H9 (cell line): ENCODE measurements at regions not wholly inside any gene's neighbourhood (a gene's known extent, or its start where the extent isn't known, plus 50 kb on each side); places are given as distances from the start of the nearest gene placed in this dataset.

Source experiments
- DNase-seq: peaks from one replicate; pipeline ENCODE4 v3.0.0-alpha.2; 2017
- H2AFZ ChIP-seq: one replicate; pipeline ENCODE4 v1.6.1; 2013; ENCODE audit warnings: mild to moderate bottlenecking, low read length, control low read depth, moderate library complexity
- H2AK5ac ChIP-seq: 2 replicates; pipeline ENCODE4 v1.6.1; 2013; ENCODE audit warnings: low read length, control low read depth, mixed read lengths; ENCODE audit not compliant: insufficient read length
- H2BK120ac ChIP-seq: one replicate; pipeline ENCODE4 v1.6.1; 2013; ENCODE audit warnings: low read depth, mild to moderate bottlenecking, low read length, control low read depth, inconsistent platforms; ENCODE audit not compliant: poor library complexity, severe bottlenecking
- H2BK12ac ChIP-seq: 2 replicates; pipeline ENCODE4 v1.6.1; 2013; ENCODE audit warnings: low read length, control low read depth, mixed read lengths, low read depth; ENCODE audit not compliant: insufficient read length
- H2BK15ac ChIP-seq: 2 replicates; pipeline ENCODE4 v1.6.1; 2013; ENCODE audit warnings: low read depth, low read length, control low read depth
- H2BK20ac ChIP-seq: one replicate; pipeline ENCODE4 v1.6.1; 2013; ENCODE audit warnings: low read depth, mild to moderate bottlenecking, low read length, control low read depth, inconsistent platforms; ENCODE audit not compliant: poor library complexity, severe bottlenecking
- H2BK5ac ChIP-seq: 2 replicates; pipeline ENCODE4 v1.6.1; 2013; ENCODE audit warnings: low read length, control low read depth, mixed read lengths; ENCODE audit not compliant: insufficient read length
- H3K14ac ChIP-seq: 2 replicates; pipeline ENCODE4 v1.6.1; 2013; ENCODE audit warnings: low read length, control low read depth; ENCODE audit not compliant: insufficient read depth
- H3K18ac ChIP-seq: 2 replicates; pipeline ENCODE4 v1.6.1; 2013; ENCODE audit warnings: low read depth, mild to moderate bottlenecking, mixed read lengths, low read length, control low read depth; ENCODE audit not compliant: insufficient read length
- H3K23ac ChIP-seq: 2 replicates; pipeline ENCODE4 v1.6.1; 2013; ENCODE audit warnings: low read length, control low read depth, mixed read lengths, low read depth; ENCODE audit not compliant: insufficient read length
- H3K23me2 ChIP-seq: 2 replicates; pipeline ENCODE4 v1.6.1; 2013; ENCODE audit warnings: low read depth, mild to moderate bottlenecking, mixed read lengths, low read length, control low read depth; ENCODE audit not compliant: insufficient read length, poor library complexity, severe bottlenecking
- H3K27ac ChIP-seq: 2 replicates; pipeline ENCODE4 v1.5.1; 2013; ENCODE audit warnings: low read length, control low read depth, mixed read lengths, low read depth; ENCODE audit not compliant: insufficient read length
- H3K27me3 ChIP-seq: 2 replicates; pipeline ENCODE4 v1.6.1; 2013; ENCODE audit warnings: low read length, control low read depth, inconsistent platforms; ENCODE audit not compliant: insufficient read depth
- H3K4ac ChIP-seq: 2 replicates; pipeline ENCODE4 v1.6.1; 2013; ENCODE audit warnings: low read depth, mild to moderate bottlenecking, control low read depth, inconsistent platforms, low read length, moderate library complexity
- H3K4me1 ChIP-seq: 2 replicates; pipeline ENCODE4 v1.6.1; 2013; ENCODE audit warnings: low read length, control low read depth, inconsistent platforms; ENCODE audit not compliant: insufficient read depth
- H3K4me2 ChIP-seq: 2 replicates; pipeline ENCODE4 v1.6.1; 2013; ENCODE audit warnings: low read length, control low read depth, mixed read lengths; ENCODE audit not compliant: insufficient read length, insufficient read depth
- H3K56ac ChIP-seq: 2 replicates; pipeline ENCODE4 v1.6.1; 2013; ENCODE audit warnings: low read depth, mild to moderate bottlenecking, mixed read lengths, low read length, control low read depth; ENCODE audit not compliant: insufficient read length
- H3K79me1 ChIP-seq: 2 replicates; pipeline ENCODE4 v1.6.1; 2013; ENCODE audit warnings: low read depth, mild to moderate bottlenecking, moderate library complexity, low read length, control low read depth, inconsistent platforms; ENCODE audit not compliant: insufficient read depth, poor library complexity, severe bottlenecking
- H3K79me2 ChIP-seq: 2 replicates; pipeline ENCODE4 v1.6.1; 2013; ENCODE audit warnings: low read length, control low read depth, inconsistent platforms; ENCODE audit not compliant: insufficient read depth
- H3K9ac ChIP-seq: 2 replicates; pipeline ENCODE4 v1.6.1; 2013; ENCODE audit warnings: low read length, control low read depth, mixed read lengths; ENCODE audit not compliant: insufficient read length; ENCODE audit errors: extremely low read depth
- H3K9me3 ChIP-seq: one replicate; pipeline ENCODE4 v1.6.1; 2013; ENCODE audit warnings: low read depth, low read length, inconsistent platforms; ENCODE audit not compliant: control insufficient read depth
- H3T11ph ChIP-seq: one replicate; pipeline ENCODE4 v1.6.1; 2013; ENCODE audit warnings: mild to moderate bottlenecking, low read length, control low read depth, inconsistent platforms
- H4K20me1 ChIP-seq: one replicate; pipeline ENCODE4 v1.6.1; 2013; ENCODE audit not compliant: control insufficient read depth, insufficient read length, insufficient read depth
- H4K5ac ChIP-seq: 2 replicates; pipeline ENCODE4 v1.6.1; 2013; ENCODE audit warnings: low read depth, mild to moderate bottlenecking, mixed read lengths, low read length, control low read depth; ENCODE audit not compliant: insufficient read length
- H4K8ac ChIP-seq: replicated peaks from 2 replicates; pipeline ENCODE4 v1.6.1; 2013; ENCODE audit warnings: low read length, control low read depth, mixed read lengths, low read depth; ENCODE audit not compliant: insufficient read length
- H4K91ac ChIP-seq: 2 replicates; pipeline ENCODE4 v1.6.1; 2013; ENCODE audit warnings: low read depth, mild to moderate bottlenecking, moderate library complexity, mixed read lengths, low read length, control low read depth; ENCODE audit not compliant: insufficient read length
- H3K27ac Mint-ChIP-seq, 3 experiments: 2 replicates in 2 of 3; 3 replicates in 1 of 3; pipeline ENCODE4 v1.8.0; 2020 to 2021; ENCODE audit warnings: mixed read lengths in 3 of 3, mild to moderate bottlenecking in 1 of 3, moderate library complexity in 1 of 3
- H3K27me3 Mint-ChIP-seq: 2 replicates; pipeline ENCODE4 v1.8.0; 2021; ENCODE audit warnings: low read depth, mild to moderate bottlenecking, moderate library complexity, mixed read lengths
- H3K36me3 Mint-ChIP-seq, 3 experiments: 2 replicates in 2 of 3; 3 replicates in 1 of 3; pipeline ENCODE4 v1.8.0; 2020 to 2021; ENCODE audit warnings: low read depth in 3 of 3, mixed read lengths in 3 of 3; ENCODE audit not compliant: insufficient read depth in 1 of 3
- H3K4me1 Mint-ChIP-seq, 2 experiments: 2 replicates each; pipeline ENCODE4 v1.8.0; 2020; ENCODE audit warnings: mixed read lengths in 2 of 2
- H3K4me3 Mint-ChIP-seq, 2 experiments: 2 replicates in 1 of 2; 3 replicates in 1 of 2; pipeline ENCODE4 v1.8.0; 2020 to 2021; ENCODE audit warnings: mild to moderate bottlenecking in 2 of 2, mixed read lengths in 2 of 2, moderate library complexity in 1 of 2
- H3K9me3 Mint-ChIP-seq, 2 experiments: 2 replicates in 1 of 2; 3 replicates in 1 of 2; pipeline ENCODE4 v1.8.0; 2020; ENCODE audit warnings: mild to moderate bottlenecking in 2 of 2, mixed read lengths in 2 of 2, moderate library complexity in 1 of 2
- CTCF ChIP-seq: fragments of 200-600 bp; sonication (generic); conservative IDR thresholded peaks from 3 replicates; pipeline ENCODE4 v1.8.0; 2021; ENCODE audit warnings: antibody characterized with exemption, mild to moderate bottlenecking
- WGBS: extraction: QIAGEN DNeasy Blood & Tissue Kit; methylation state at CpG from one replicate; pipeline ENCODE4 v1.1.7; 2013; ENCODE audit warnings: missing lambda C conversion rate, low lambda C conversion rate, mixed read lengths; ENCODE audit not compliant: insufficient read length; ENCODE audit errors: extremely low coverage; 5-methylcytosine and 5-hydroxymethylcytosine counted together

GRCh38 chr3:141430316-141430715 is 56.5 kb upstream of the RASA2 start:
- H3K9me3 ChIP-seq, result no peaks in the 10 kb centered on the region
- no peak overlapping the region for H3K14ac ChIP-seq
- H3K27me3 ChIP-seq, result no peaks in the 10 kb centered on the region
- no peaks in the 10 kb centered on the region for H4K20me1 ChIP-seq
- no peak overlapping the region for H3T11ph ChIP-seq
- H3K9ac ChIP-seq, result no peak overlapping the region
- H3K4me3 Mint-ChIP-seq, result no peak overlapping the region
- H2BK5ac ChIP-seq, result no peak overlapping the region
- no peak overlapping the region for H3K18ac ChIP-seq
- no peak overlapping the region for H4K5ac ChIP-seq
- no peaks in the 10 kb centered on the region for H3K36me3 Mint-ChIP-seq
- H3K27ac ChIP-seq, result no peak overlapping the region
- no peak for TF ChIP-seq CTCF
- H3K79me1 ChIP-seq, result no peaks in the 10 kb centered on the region
- no peak overlapping the region for H3K27ac Mint-ChIP-seq
- peaks cover 22 to 28% of the 10 kb centered on the region in 2 experiments for H3K4me1 Mint-ChIP-seq
- no CpG with 5 or more reads among the region's 6 CpGs for WGBS
- H2BK15ac ChIP-seq, result no peak overlapping the region
- no peak for DNase-seq
- no peaks in the 10 kb centered on the region; the same call in 1 of the 2 replicates for H3K4me1 ChIP-seq
- H4K91ac ChIP-seq, result no peak overlapping the region
- no peak overlapping the region for H3K56ac ChIP-seq
- no peak overlapping the region for H4K8ac ChIP-seq
- no peak overlapping the region for H2AFZ ChIP-seq
- no peak overlapping the region for H3K23ac ChIP-seq
- no peaks in the 10 kb centered on the region for H3K79me2 ChIP-seq
- H3K27me3 Mint-ChIP-seq, result no peaks in the 10 kb centered on the region
- H3K4me2 ChIP-seq, result no peak overlapping the region
- no peak overlapping the region for H2BK20ac ChIP-seq
- no peak overlapping the region for H2BK120ac ChIP-seq
- no peak overlapping the region for H2BK12ac ChIP-seq
- H2AK5ac ChIP-seq, result no peak overlapping the region
- H3K4ac ChIP-seq, result no peak overlapping the region
- H3K23me2 ChIP-seq, result no peaks in the 10 kb centered on the region
- no peaks in the 10 kb centered on the region for H3K9me3 Mint-ChIP-seq
